Smooth muscle cell (in vitro differentiated cells): ENCODE measurements at regions not wholly inside any gene's neighbourhood (a gene's known extent, or its start where the extent isn't known, plus 50 kb on each side); places are given as distances from the start of the nearest gene placed in this dataset.

Source experiments
- DNase-seq: peaks from one replicate; lab custom pipeline; 2025; ENCODE audit not compliant: unreplicated experiment; lab: John Stamatoyannopoulos, UW
- H2AFZ ChIP-seq: fragments of 200-600 bp; sonication (generic); 2 replicates; pipeline ENCODE4 v1.6.0; 2016; ENCODE audit warnings: antibody characterized with exemption, low read depth, mild to moderate bottlenecking
- H3F3A ChIP-seq: fragments of 200-600 bp; sonication (generic); 2 replicates; pipeline ENCODE4 v1.6.0; 2017; ENCODE audit warnings: antibody characterized with exemption, low read depth
- H3K27ac ChIP-seq: fragments of 200-600 bp; sonication (generic); 2 replicates; pipeline ENCODE4 v1.5.1; 2016; ENCODE audit warnings: low read depth, mild to moderate bottlenecking
- H3K27me3 ChIP-seq: fragments of 200-600 bp; sonication (generic); 2 replicates; pipeline ENCODE4 v1.6.1; 2016; ENCODE audit warnings: low read depth, mild to moderate bottlenecking
- H3K36me3 ChIP-seq: fragments of 200-600 bp; sonication (generic); 2 replicates; pipeline ENCODE4 v1.5.1; 2016; ENCODE audit warnings: low read depth
- H3K4me1 ChIP-seq: fragments of 200-600 bp; sonication (generic); 2 replicates; pipeline ENCODE4 v1.5.1; 2016; ENCODE audit warnings: low read depth
- H3K4me2 ChIP-seq: fragments of 200-600 bp; sonication (generic); 2 replicates; pipeline ENCODE4 v1.6.0; 2016; ENCODE audit warnings: mild to moderate bottlenecking
- H3K4me3 ChIP-seq: fragments of 200-600 bp; sonication (generic); 2 replicates; pipeline ENCODE4 v1.5.1; 2016; ENCODE audit warnings: mild to moderate bottlenecking
- H3K79me2 ChIP-seq: fragments of 200-600 bp; sonication (generic); 2 replicates; pipeline ENCODE4 v1.6.0; 2016; ENCODE audit warnings: low read depth, mild to moderate bottlenecking
- H3K9ac ChIP-seq: fragments of 200-600 bp; sonication (generic); 2 replicates; pipeline ENCODE4 v1.6.0; 2016; ENCODE audit warnings: low read depth
- H3K9me3 ChIP-seq: fragments of 200-600 bp; sonication (generic); replicated peaks from 2 replicates; pipeline ENCODE4 v1.5.1; 2016; ENCODE audit warnings: low read depth
- H4K20me1 ChIP-seq: fragments of 200-600 bp; sonication (generic); 2 replicates; pipeline ENCODE4 v1.6.0; 2016; ENCODE audit warnings: low read depth
- WGBS: methylation state at CpG from one replicate; pipeline ENCODE4 v1.1.7; 2016; ENCODE audit warnings: low lambda C conversion rate; 5-methylcytosine and 5-hydroxymethylcytosine counted together
- TF ChIP-seq, protein P1 (sequence below): fragments of 200-600 bp; sonication (generic); IDR thresholded peaks from 2 replicates; pipeline ENCODE4 v1.5.1; 2017; ENCODE audit warnings: borderline replicate concordance, mild to moderate bottlenecking, antibody characterized with exemption; ENCODE audit not compliant: insufficient read depth, poor library complexity, severe bottlenecking

GRCh38 chr11:37124384-37124783 lies 526.3 kb upstream of the RAG2 start:
- WGBS: 59% methylated on average over 2 of the region's 2 CpGs
- no peaks in the 10 kb centered on the region for H3F3A ChIP-seq
- H3K4me3 ChIP-seq: no peak overlapping the region
- no peak for DNase-seq
- H3K9me3 ChIP-seq: no peaks in the 10 kb centered on the region
- H2AFZ ChIP-seq: no peak overlapping the region
- H3K4me2 ChIP-seq: no peak overlapping the region
- H3K79me2 ChIP-seq: no peaks in the 10 kb centered on the region
- peak overlapping the region; percentile 52 for H3K27ac ChIP-seq
- no peaks in the 10 kb centered on the region for H3K27me3 ChIP-seq
- H3K4me1 ChIP-seq: no peaks in the 10 kb centered on the region
- H3K36me3 ChIP-seq: no peaks in the 10 kb centered on the region
- TF ChIP-seq, protein P1, sequence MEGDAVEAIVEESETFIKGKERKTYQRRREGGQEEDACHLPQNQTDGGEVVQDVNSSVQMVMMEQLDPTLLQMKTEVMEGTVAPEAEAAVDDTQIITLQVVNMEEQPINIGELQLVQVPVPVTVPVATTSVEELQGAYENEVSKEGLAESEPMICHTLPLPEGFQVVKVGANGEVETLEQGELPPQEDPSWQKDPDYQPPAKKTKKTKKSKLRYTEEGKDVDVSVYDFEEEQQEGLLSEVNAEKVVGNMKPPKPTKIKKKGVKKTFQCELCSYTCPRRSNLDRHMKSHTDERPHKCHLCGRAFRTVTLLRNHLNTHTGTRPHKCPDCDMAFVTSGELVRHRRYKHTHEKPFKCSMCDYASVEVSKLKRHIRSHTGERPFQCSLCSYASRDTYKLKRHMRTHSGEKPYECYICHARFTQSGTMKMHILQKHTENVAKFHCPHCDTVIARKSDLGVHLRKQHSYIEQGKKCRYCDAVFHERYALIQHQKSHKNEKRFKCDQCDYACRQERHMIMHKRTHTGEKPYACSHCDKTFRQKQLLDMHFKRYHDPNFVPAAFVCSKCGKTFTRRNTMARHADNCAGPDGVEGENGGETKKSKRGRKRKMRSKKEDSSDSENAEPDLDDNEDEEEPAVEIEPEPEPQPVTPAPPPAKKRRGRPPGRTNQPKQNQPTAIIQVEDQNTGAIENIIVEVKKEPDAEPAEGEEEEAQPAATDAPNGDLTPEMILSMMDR: no peak
- no peaks in the 10 kb centered on the region for H4K20me1 ChIP-seq
- no peak overlapping the region for H3K9ac ChIP-seq

DNA sequence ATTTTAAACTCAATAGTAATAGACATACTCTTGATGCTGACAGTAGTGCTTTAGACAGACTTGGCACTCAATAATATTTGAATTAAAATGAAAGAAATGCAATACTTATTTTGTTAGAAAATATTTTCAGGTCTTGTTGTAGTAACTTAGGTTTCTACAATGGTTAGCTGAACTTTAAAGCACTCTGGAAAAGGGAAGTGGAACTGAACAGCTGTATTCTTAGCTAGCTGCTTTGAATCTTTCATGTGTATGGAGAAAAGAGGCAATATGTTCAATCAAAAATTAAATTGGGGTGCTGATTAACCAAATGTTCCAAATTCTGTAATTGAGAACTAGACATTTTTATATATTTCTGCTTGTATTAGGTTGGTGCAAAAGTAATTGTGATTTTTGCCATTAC lies 517.9 kb upstream of the RAG2 start:
- TF ChIP-seq, protein P1: no peak

GRCh38 chr11:37110385-37110784 lies 512.3 kb upstream of the RAG2 start:
- no peaks in the 10 kb centered on the region for H3K9me3 ChIP-seq
- no peaks in the 10 kb centered on the region for H3K79me2 ChIP-seq
- H3K27ac ChIP-seq: peak overlapping the region; percentile 26
- DNase-seq: no peak
- 42% methylated on average over 4 of the region's 4 CpGs for WGBS
- no peak overlapping the region for H3K4me2 ChIP-seq
- H3K4me1 ChIP-seq: peaks cover 4% of the 10 kb centered on the region
- no peaks in the 10 kb centered on the region for H3K36me3 ChIP-seq
- peak overlapping the region; percentile 9 for H2AFZ ChIP-seq
- TF ChIP-seq, protein P1: no peak
- H3F3A ChIP-seq: no peaks in the 10 kb centered on the region
- no peak overlapping the region for H3K4me3 ChIP-seq
- no peak overlapping the region for H3K9ac ChIP-seq
- H3K27me3 ChIP-seq: no peaks in the 10 kb centered on the region
- no peaks in the 10 kb centered on the region for H4K20me1 ChIP-seq

More for the DNA sequence above, 517.9 kb upstream of the RAG2 start:
- no peak overlapping the region for H3K27ac ChIP-seq
- H4K20me1 ChIP-seq: no peaks in the 10 kb centered on the region
- no peak for DNase-seq
- no peaks in the 10 kb centered on the region for H3K79me2 ChIP-seq
- no peaks in the 10 kb centered on the region for H3K36me3 ChIP-seq
- no peak overlapping the region for H3K4me2 ChIP-seq
- no peak overlapping the region for H2AFZ ChIP-seq
- H3K4me3 ChIP-seq: no peak overlapping the region
- no peaks in the 10 kb centered on the region for H3K9me3 ChIP-seq
- H3F3A ChIP-seq: no peaks in the 10 kb centered on the region
- no peaks in the 10 kb centered on the region for H3K27me3 ChIP-seq
- H3K4me1 ChIP-seq: no peaks in the 10 kb centered on the region
- H3K9ac ChIP-seq: no peak overlapping the region

DNA sequence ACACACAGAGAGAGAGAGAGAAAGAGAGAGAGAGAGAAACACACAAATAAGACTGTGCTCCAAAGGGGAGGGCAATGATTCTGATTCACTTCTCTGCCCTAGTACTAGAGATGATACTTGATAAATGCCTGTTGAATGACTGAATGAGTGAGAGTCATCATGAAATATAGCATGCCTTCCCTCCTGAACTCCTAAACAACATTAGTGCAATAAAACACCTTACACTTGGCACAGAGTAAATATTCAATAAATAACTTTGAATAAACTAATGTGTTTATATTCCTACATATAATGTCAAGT lies 511.2 kb upstream of the RAG2 start:
- Histone ChIP-seq H4K20me1 (no peaks in the 10 kb centered on the region), H3K27me3 (no peaks in the 10 kb centered on the region), H3K4me2 (no peak overlapping the region), H3F3A (no peaks in the 10 kb centered on the region), H3K79me2 (no peaks in the 10 kb centered on the region), H3K9me3 (no peaks in the 10 kb centered on the region), H3K27ac (peak overlapping the region; percentile 26), H3K4me1 (peaks cover 4% of the 10 kb centered on the region), H3K4me3 (no peak overlapping the region), H2AFZ (peak overlapping the region; percentile 74), H3K36me3 (no peaks in the 10 kb centered on the region), H3K9ac (no peak overlapping the region)
- no peak for DNase-seq
- TF ChIP-seq, protein P1: no peak
